PC-9 (cell line): ENCODE measurements at regions not wholly inside any gene's neighbourhood (a gene's known extent, or its start where the extent isn't known, plus 50 kb on each side); places are given as distances from the start of the nearest gene placed in this dataset.

Source experiments
- BruUV-seq: library from RNA; stranded (reverse); fragments of 400-500 nt; replicated peaks from 2 replicates; lab custom pipeline; 2021; lab: Mats Ljungman, UMichigan
- CTCF ChIA-PET: fragments of 300-600 bp; sonication (Branson Sonifier 250); formaldehyde crosslinking; loops from one replicate; lab custom pipeline; 2022; ENCODE audit warnings: antibody characterized with exemption; lab: Charles Lee
- POLR2A ChIA-PET: fragments of 300-600 bp; sonication (Branson Sonifier 250); formaldehyde crosslinking; loops from one replicate; lab custom pipeline; 2022; ENCODE audit warnings: antibody characterized with exemption; ENCODE audit not compliant: unreplicated experiment; lab: Charles Lee
- DNase-seq, 2 experiments: peaks; one replicate each; pipeline versions ENCODE4 v3.0.0 to v3.0.0-alpha.2; 2015 to 2022; ENCODE audit warnings: mixed read lengths in 1 of 2
- H2AFZ ChIP-seq: fragments of 200-600 bp; sonication (generic); 2 replicates; pipeline ENCODE4 v1.8.1; 2017; ENCODE audit warnings: antibody characterized with exemption
- H3F3A ChIP-seq: fragments of 200-600 bp; sonication (generic); 2 replicates; pipeline ENCODE4 v1.8.1; 2017; ENCODE audit warnings: antibody characterized with exemption, mild to moderate bottlenecking, low read depth; ENCODE audit not compliant: insufficient read depth
- H3K27ac ChIP-seq: fragments of 200-600 bp; sonication (generic); 2 replicates; pipeline ENCODE4 v1.6.1; 2016; ENCODE audit warnings: mixed run types
- H3K27me3 ChIP-seq: fragments of 200-600 bp; sonication (generic); 2 replicates; pipeline ENCODE4 v1.6.1; 2016; ENCODE audit warnings: low read depth, mixed run types; ENCODE audit not compliant: insufficient read depth
- H3K36me3 ChIP-seq: fragments of 200-600 bp; sonication (generic); 2 replicates; pipeline ENCODE4 v1.6.1; 2016; ENCODE audit warnings: low read depth, mixed run types
- H3K4me1 ChIP-seq: fragments of 200-600 bp; sonication (generic); replicated peaks from 2 replicates; pipeline ENCODE4 v1.6.1; 2016; ENCODE audit warnings: mixed run types; ENCODE audit not compliant: insufficient read depth
- H3K4me2 ChIP-seq: fragments of 200-600 bp; sonication (generic); 2 replicates; pipeline ENCODE4 v1.6.1; 2017; ENCODE audit warnings: mixed run types
- H3K4me3 ChIP-seq: fragments of 200-600 bp; sonication (generic); 2 replicates; pipeline ENCODE4 v1.6.1; 2016; ENCODE audit warnings: mixed run types
- H3K79me2 ChIP-seq: fragments of 200-600 bp; sonication (generic); 2 replicates; pipeline ENCODE4 v1.6.1; 2017; ENCODE audit warnings: low read depth, mixed run types
- H3K9me2 ChIP-seq: fragments of 200-600 bp; sonication (generic); 2 replicates; pipeline ENCODE4 v1.8.1; 2017; ENCODE audit warnings: mild to moderate bottlenecking; ENCODE audit not compliant: insufficient read depth
- H3K9me3 ChIP-seq: fragments of 200-600 bp; sonication (generic); 2 replicates; pipeline ENCODE4 v1.8.1; 2016; ENCODE audit warnings: low read depth; ENCODE audit not compliant: insufficient read depth
- H4K20me1 ChIP-seq: fragments of 200-600 bp; sonication (generic); 2 replicates; pipeline ENCODE4 v1.8.1; 2017; ENCODE audit not compliant: insufficient read depth
- CTCF ChIP-seq: fragments of 200-600 bp; sonication (generic); conservative IDR thresholded peaks from 2 replicates; pipeline ENCODE4 v1.6.1; 2017; ENCODE audit warnings: mixed run types, antibody characterized with exemption, mild to moderate bottlenecking, moderate library complexity
- EZH2 ChIP-seq: fragments of 200-600 bp; sonication (generic); IDR thresholded peaks from 2 replicates; pipeline ENCODE4 v1.8.0; 2017; ENCODE audit warnings: antibody characterized with exemption, low read depth
- intact Hi-C: fragments of 100-400 bp; cut with micrococcal nuclease; formaldehyde crosslinking; loops from one replicate; pipeline ENCODE4 v1.10.0; 2022; ENCODE audit not compliant: unreplicated experiment

GRCh38 chr4:138688408-138689085, 327.0 kb upstream of the NOCT start:
- no peak for DNase-seq
- H4K20me1 ChIP-seq = no peaks in the 10 kb centered on the region
- H3K4me2 ChIP-seq = no peak overlapping the region
- no peaks in the 10 kb centered on the region for H3K79me2 ChIP-seq
- H3K27me3 ChIP-seq = no peaks in the 10 kb centered on the region
- H3K27ac ChIP-seq = no peak overlapping the region
- no peaks in the 10 kb centered on the region for H3K9me2 ChIP-seq
- no peak overlapping the region for H3K4me3 ChIP-seq
- ChIA-PET CTCF (no interaction called here), POLR2A (no interaction called here)
- H3F3A ChIP-seq = no peaks in the 10 kb centered on the region
- intact Hi-C loops = loop anchor here (10.0 kb wide), 1 partner anchor 1564 kb away; no protein-coding TSS in a partner anchor
- H3K4me1 ChIP-seq = no peaks in the 10 kb centered on the region
- no peak overlapping the region for H2AFZ ChIP-seq
- BruUV-seq = no TSS peak
- no peaks in the 10 kb centered on the region for H3K36me3 ChIP-seq
- no peaks in the 10 kb centered on the region for H3K9me3 ChIP-seq
- TF ChIP-seq CTCF (no peak), EZH2 (no peak)

DNA sequence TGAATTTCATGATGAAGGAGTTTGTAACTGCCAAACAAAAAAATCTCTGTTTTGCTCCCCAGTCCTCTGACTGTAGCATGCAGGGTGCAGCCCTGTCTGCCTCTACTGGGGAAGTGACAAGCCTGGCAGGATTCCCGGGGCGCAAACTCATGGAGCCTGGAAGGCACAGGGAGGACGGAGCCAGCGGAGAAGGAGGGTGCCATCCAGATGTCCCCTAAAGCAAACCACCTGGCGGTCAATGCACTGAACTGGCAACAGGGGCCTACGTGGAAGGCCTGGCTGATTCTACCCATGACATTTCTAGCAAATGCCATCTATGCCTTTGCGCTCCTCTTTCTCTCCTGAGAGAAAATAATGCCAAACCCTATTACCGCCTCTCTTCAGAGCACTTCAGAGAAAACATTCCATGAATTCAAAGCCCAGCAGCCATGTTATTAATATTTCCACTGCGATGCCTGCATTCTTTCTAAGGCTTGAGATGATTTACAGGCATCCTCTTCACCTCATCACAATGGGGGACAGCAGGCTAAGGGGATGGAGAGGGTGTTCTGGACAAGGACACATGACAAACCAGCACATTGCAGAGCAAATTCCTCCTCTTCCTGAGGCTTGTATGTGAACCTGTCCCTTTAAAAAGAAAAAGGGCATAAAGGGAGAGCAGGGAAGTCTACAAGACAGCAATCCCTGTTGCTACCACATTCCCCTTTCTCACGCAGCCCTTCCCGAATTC, 329.3 kb upstream of the NOCT start:
- CTCF ChIA-PET = no interaction called here
- POLR2A ChIA-PET = no interaction called here
- Histone ChIP-seq H3K9me2 (no peaks in the 10 kb centered on the region), H3K4me2 (no peak overlapping the region), H2AFZ (no peak overlapping the region), H3F3A (no peaks in the 10 kb centered on the region), H4K20me1 (no peaks in the 10 kb centered on the region), H3K79me2 (no peaks in the 10 kb centered on the region), H3K4me3 (no peak overlapping the region), H3K9me3 (no peaks in the 10 kb centered on the region), H3K4me1 (no peaks in the 10 kb centered on the region), H3K36me3 (no peaks in the 10 kb centered on the region), H3K27me3 (no peaks in the 10 kb centered on the region), H3K27ac (no peak overlapping the region)
- TF ChIP-seq EZH2 (no peak), CTCF (no peak)
- no TSS peak for BruUV-seq
- no peak for DNase-seq
- intact Hi-C loops = loop anchor here (10.0 kb wide), 1 partner anchor 1561 kb away; no protein-coding TSS in a partner anchor

DNA sequence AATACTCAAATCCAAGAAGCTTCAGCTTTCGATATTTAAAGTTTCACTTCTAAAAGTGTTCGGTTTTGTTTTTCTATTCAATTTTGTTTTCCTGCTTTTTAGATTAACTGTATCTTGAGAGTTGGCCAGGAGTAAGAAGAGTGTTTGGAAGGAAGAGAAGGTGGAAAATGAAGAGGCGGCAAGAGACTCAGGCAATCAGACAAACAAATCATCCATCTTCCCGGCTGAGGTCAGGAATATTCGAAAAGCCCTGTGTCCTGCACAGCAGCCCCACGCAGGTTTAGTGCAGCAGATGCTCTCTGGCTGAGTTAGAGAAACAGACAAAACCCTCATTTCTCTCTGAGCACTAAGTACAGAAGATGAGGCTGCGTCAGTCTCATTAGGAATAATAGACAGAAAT, 330.3 kb upstream of the NOCT start:
- no peak overlapping the region for H2AFZ ChIP-seq
- H3K27me3 ChIP-seq = no peaks in the 10 kb centered on the region
- no peak overlapping the region for H3K27ac ChIP-seq
- no peaks in the 10 kb centered on the region for H3K4me1 ChIP-seq
- no peaks in the 10 kb centered on the region for H3K36me3 ChIP-seq
- DNase-seq = no peak
- TF ChIP-seq CTCF (no peak), EZH2 (no peak)
- H3K4me2 ChIP-seq = no peak overlapping the region
- intact Hi-C loops = loop anchor here (10.0 kb wide), 1 partner anchor 1561 kb away; no protein-coding TSS in a partner anchor
- no peaks in the 10 kb centered on the region for H3K9me3 ChIP-seq
- no peaks in the 10 kb centered on the region for H3F3A ChIP-seq
- POLR2A ChIA-PET = no interaction called here
- no peak overlapping the region for H3K4me3 ChIP-seq
- CTCF ChIA-PET = no interaction called here
- no peaks in the 10 kb centered on the region for H3K9me2 ChIP-seq
- no peaks in the 10 kb centered on the region for H4K20me1 ChIP-seq
- no peaks in the 10 kb centered on the region for H3K79me2 ChIP-seq
- no TSS peak for BruUV-seq
